ENCODE measurements at regions not wholly inside any gene's neighbourhood (a gene's known extent, or its start where the extent isn't known, plus 50 kb on each side); places are given as distances from the start of the nearest gene placed in this dataset.

DNA sequence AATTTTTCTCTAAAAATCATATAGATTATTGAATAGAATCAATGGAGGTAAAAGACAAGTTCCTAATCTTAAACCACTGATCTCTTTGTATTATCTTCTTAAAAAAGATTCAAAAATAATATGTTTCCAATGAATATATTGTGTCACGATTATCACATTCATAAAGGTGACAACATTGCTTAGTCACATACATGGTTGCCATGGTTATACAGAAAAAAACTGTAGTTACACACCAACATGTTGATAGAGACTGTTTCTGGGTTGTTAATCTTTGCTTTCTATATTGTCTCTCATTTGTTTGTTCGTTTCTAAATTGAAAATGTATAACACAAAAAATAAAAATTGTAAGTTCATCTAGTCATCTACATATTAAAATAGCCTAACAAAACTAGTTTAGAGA lies 376.0 kb upstream of the ALCAM start:
- TF ChIP-seq CTCF (IDR thresholded peaks at IDR 0.05; ENCODE audit: borderline replicate concordance, extremely low read depth, low read length, poor library complexity, severe bottlenecking) (no peak), EZH2 (IDR thresholded peaks at IDR 0.05; ENCODE audit: borderline replicate concordance, low read depth, low read length, severe bottlenecking) (no peak)
